Pulmonary artery endothelial cell (primary cell): ENCODE measurements at regions not wholly inside any gene's neighbourhood (a gene's known extent, or its start where the extent isn't known, plus 50 kb on each side); places are given as distances from the start of the nearest gene placed in this dataset.
A peak's percentile ranks its signal among the peaks of the same experiment; 100 is the strongest.
"Not testable (repeated sequence)": the region's sequence is repeated elsewhere in the genome, so short reads cannot be mapped to it uniquely, and the experiment has no call there.

Experiments used
- DNase-seq: peaks from one replicate; pipeline ENCODE4 v3.0.0-alpha.2; 2011; ENCODE audit warnings: low read depth, low spot score

DNA sequence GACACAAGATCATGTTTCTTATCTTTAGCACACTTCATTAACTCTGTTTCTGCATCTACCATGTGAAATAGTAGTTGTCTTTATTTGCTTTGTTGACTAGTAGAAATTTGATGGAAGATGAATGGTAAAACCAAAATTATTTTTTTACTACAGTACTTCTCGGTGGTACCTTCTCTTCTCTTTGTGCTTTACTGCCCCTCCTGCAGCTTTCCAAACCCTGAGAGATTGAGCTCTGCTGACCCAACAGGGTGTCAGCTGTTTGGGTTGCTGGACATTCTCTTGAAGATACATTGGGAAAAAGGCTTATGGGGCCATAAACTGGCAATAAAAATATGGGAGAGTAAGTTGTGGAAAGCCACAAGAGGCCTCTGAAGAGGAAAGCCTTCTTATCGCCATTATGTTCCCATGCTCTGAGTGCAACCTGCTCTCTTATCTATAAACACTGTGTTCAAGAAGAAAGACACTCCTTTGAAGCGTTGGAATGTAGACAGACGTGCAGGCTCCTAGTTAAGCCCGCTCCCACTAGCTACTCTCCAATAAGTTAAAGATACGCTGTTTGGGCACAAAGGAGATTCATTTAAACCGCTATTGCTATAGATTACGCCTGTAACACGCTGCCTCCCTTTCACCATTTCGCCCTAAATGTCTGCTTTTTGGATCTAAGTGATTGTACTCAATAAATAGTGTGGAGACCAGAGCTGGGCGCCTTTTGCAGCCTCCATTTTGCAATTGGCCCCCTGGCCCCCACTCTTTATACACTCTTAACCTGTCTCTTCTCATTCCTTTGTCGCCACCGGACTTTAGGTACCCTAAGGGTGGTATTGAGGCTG lies 60.1 kb upstream of the PRSS16 start:
- no peak for DNase-seq

DNA sequence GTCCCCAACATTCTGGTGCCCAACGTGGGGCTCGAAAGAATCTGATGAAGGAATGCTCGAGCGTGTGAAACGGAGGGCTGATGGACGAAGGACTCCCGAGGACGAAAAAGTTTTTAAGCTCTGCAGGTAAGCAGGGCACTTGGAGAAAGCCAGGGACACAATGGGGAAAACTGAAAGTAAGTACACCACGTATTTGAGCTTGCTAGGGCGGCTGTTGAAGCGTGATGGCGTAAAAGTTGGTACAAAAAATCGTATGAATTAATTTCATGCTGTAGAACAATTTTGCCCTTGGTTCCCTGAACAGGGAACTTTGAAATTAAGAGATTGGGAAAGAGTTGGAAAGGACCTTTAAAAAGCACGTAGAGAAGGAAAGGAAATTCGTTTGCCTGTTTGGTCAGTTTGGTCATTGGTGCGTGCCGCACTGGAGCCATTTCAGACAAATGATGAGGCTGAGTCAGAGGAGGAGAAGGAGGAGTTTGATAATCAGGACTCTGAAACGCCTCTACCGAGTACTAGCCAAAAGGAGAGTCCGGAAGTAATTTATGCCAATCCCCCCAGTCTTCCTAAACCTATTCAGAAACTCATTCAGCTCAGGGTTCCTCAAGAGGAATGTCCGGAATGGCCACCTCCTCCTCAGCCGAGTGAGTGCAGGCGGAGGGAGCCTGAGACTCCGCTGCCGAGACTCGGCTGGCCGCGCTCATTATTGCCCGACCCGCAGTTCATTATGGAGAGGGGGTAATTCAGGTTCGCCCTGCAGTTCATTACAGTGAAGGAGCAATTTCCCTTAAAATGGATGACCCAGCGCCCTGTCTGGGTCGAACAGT lies 59.2 kb upstream of the PRSS16 start:
- DNase-seq, result no peak

DNA sequence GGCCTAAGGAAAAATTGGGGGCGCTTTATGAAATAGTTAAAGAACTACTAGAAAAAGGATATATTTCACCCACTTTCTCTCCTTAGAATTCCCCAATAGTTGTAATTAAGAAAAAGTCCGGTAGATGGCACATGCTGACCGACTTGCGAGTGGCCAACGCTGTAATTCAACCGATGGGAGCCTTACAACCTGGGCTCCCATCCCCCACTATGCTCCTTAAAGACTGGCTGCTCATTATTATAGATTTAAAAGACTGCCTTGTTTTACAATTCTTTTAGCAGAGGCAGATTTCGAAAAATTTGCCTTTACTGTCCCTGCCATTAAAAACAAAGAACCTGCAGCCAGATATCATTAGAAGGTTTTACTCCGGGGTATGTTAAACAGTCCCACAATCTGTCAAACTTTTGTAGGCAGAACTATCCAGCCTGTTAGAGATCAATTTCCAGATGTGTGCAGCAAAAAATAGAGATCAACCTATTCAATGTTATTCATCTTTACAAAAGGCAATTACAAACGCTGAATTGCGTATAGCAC lies 58.5 kb upstream of the PRSS16 start:
- peak; percentile 29 for DNase-seq

DNA sequence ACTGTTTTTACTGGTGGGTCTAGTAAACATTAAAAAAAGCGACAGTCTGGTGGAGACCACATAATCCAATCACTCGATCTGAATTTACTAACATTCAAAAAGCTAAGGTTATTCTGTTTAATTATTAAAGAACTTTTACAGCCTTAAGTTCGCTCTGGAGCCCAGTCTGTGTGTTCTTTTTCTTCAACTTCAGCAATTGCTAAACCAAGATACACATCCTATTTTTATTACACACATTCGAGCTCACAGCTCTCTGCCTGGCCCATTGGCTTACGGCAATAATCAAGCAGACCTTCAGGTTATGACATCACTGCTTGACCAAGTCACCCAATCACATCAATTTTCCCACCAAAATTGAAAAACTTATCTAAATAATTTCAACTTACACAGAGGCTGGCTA lies 57.4 kb upstream of the PRSS16 start:
- no peak for DNase-seq

DNA sequence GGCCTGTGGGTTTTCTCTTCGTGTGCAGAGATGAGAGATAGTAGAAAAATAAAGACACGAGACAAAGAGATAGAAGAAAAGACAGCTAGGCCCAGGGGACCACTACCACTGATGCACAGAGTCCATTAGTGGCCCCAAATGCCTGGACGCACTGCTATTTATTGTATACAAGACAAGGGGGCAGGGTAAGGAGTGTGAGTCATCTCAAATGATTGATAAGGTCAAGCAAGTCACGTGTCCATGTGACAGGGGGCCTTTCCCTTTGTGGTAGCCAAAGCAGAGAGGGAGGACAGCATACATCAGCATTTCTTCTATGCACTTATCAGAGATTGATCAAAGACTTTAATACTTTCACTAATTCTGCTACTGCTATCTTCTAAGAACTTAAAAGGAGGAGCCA lies 53.0 kb upstream of the PRSS16 start:
- DNase-seq, result not testable (repeated sequence)

DNA sequence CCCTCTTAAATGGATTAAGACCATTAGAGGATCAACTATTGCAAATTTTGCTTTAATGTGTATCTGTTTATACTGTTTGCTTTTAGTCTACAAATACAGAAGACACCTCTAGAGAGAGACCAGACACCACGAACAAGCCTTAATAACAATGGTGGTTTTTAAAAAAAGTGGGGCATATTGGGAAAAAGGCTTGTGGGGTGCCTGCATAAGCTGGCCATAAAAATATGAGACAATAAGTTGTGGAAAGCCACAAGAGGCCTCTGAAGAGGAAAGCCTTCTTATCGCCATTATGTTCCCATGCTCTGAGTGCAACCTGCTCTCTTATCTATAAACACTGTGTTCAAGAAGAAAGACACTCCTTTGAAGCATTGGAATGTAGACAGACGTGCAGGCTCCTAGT lies 52.0 kb upstream of the PRSS16 start:
- DNase-seq, result not testable (repeated sequence)
